HL-60 (cell line): ENCODE measurements at regions not wholly inside any gene's neighbourhood (a gene's known extent, or its start where the extent isn't known, plus 50 kb on each side); places are given as distances from the start of the nearest gene placed in this dataset.

Experiments used
- CTCF ChIP-seq: IDR thresholded peaks from one replicate; pipeline ENCODE4 v1.5.1; 2011; ENCODE audit warnings: low read length, control low read depth, inconsistent platforms; ENCODE audit not compliant: insufficient read depth
- POLR2AphosphoS5 ChIP-seq: IDR thresholded peaks from 2 replicates; pipeline ENCODE4 v1.6.1; 2012; ENCODE audit warnings: low read depth
- REST ChIP-seq: IDR thresholded peaks from 2 replicates; pipeline ENCODE4 v1.6.1; 2012; ENCODE audit warnings: low read depth; ENCODE audit not compliant: insufficient replicate concordance
- SPI1 ChIP-seq: IDR thresholded peaks from 2 replicates; pipeline ENCODE4 v1.6.1; 2012; ENCODE audit warnings: low read depth, mild to moderate bottlenecking, borderline replicate concordance

DNA sequence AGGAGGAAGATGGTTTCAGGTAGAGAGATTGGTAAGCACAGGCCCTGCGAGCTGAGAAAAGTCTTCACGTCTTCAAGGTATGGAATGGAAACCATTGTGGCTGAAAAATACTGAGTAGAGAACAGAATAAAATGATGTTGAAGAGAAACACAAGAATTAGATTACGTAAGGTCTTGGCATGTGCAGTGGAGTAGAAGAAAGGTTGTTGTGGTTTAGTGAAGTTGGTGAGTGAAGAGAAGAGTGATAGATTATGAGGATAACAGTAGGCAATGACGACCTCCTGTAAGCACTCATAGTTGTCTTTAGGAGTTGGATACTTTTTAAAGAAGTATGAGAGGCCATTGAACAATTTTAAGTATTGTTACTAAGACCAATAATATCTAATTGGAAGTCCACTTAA lies 642.6 kb downstream of the PCDH7 start:
- no peak for TF ChIP-seq POLR2AphosphoS5
- TF ChIP-seq CTCF = no peak
- TF ChIP-seq SPI1 = no peak
- no peak for TF ChIP-seq REST
